ENCODE measurements at regions not wholly inside any gene's neighbourhood (a gene's known extent, or its start where the extent isn't known, plus 50 kb on each side); places are given as distances from the start of the nearest gene placed in this dataset.
"Not testable (repeated sequence)": the region's sequence is repeated elsewhere in the genome, so short reads cannot be mapped to it uniquely, and the experiment has no call there.

DNA sequence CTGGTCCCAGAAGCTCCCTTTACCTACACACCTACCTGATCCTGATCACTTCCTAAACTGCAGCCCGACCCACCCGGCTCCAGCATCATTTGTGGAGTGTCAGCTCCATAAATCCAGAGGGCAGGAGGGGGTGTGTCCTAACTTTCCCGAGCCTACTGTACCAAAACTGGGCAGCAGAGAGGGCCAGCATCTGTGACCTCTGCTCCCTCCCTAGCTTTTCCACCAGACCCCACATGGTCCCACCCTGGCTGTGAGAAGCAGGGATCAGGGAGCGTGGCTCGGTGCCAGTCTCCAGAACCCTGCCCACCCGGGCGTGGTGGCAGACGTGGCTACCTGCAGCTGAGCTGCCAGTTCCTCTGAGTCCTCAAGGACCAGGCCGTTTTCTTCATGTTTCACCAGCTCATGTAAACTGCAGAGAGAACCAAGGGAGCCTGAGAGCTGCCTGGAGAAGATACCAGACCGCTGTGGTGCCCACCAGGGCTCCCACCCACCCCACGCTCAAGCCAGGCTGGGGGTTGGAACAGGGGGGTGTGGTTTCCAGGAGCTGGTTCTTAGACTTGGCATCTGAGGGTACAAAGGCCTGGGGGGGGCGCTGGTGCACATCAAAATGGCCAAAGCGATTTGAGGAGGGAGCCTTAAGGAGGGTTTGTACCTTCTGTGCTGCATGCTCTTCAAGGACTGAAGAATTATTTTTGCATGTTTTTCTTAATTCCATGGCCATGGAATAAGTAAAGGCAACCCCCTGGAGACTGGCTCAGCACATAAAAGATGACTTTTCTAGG lies 76.7 kb upstream of the DRD5 start:
- DNase-seq = no peak

DNA sequence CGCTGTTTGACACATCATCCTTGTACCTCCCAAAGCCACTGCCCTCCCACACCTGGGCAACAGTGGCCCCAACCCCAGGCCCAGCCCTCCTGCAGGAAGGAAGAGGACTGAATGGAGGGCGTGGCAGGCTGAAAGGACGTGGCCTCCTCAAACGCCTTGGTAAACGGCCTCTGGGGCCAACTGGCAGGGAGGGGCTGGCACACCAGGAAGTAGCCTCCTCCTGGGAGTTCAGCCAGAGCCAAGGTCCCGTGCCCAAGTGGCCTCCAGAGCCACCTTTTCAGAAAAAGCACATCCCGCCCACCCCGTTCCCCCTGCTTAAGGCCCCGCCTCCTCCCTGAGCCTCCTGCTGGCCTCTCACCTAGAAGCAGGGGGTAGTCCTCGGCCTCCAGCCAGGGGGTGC lies 74.2 kb upstream of the DRD5 start:
- not testable (repeated sequence) for DNase-seq

DNA sequence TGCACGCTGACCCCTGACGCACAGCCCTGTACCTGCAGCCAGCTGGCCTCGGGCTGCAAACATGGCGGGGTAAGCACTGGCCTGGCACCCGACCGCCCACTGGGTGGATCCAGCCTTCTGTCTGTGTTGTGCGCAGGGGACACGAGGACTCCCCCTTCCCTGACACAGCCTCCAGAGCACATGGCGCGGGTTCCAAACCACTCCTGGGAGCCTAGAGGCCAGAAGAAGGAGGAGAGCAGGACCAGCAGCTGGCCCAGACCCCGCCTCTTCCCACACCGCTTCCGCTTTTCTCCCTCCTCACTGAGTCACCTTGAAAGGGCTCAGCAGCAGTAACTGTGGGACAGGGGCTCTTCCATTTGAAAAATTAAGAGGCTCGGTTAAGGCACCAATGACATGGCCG lies 73.5 kb upstream of the DRD5 start:
- not testable (repeated sequence) for DNase-seq

DNA sequence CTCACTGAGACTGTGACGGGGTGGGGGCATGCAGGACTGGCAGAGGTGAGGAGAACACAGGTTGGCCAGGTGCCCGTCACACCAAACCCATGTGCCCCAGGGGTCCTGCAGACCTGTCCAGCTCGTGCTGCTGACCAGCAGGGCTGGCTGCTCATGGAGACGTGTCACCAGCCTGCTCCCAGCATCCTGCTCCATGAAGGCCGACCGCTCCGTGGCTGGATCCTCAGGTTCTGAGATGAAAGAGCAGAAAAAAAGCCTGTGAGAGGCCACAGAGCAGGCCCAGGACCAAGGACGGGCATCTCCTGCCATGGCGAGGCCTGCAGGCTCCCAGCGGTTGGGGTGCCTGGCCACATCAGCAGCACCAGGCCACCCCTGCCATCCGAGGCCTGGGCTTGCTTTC lies 71.7 kb upstream of the DRD5 start:
- DNase-seq = no peak

DNA sequence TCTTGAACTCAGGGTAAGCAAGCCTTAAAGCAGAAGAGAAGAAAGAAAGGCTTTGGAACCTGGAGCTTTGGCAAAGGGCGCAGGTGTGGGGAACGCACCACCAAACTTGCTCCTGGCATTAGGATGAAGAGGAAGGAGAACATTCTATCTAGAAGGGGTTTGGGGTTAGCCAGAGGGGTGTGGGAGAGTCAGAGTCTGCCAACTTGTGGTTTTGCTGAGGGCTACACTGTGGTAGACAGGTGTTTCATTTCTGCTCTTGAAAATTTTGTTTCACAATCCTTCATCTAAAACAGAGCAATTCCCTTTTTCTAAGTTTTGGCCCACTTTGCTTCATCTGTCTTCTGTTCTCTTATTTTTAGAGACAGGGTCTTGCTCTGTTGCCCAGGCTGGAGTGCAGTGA lies 66.2 kb upstream of the DRD5 start:
- not testable (repeated sequence) for DNase-seq

DNA sequence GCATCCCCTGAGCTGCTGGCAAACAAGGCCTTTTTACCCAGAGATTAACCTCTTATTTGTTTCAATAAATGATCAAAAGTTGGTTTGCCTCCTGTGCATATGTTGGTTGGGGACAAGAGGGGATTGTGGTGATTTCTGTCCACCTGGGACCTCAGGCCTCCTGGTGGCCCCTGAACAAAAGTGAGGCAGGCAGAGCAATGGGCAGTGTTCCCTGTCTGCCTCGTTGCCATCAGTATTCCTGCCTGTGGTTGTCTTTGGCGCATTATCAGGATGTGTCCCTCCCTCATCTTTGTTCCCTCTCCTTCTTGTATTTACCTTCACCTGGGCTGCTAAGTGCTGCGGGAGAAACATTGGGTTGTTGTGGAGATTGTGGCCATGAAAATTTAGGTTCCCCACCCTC lies 65.3 kb upstream of the DRD5 start:
- no peak for DNase-seq

DNA sequence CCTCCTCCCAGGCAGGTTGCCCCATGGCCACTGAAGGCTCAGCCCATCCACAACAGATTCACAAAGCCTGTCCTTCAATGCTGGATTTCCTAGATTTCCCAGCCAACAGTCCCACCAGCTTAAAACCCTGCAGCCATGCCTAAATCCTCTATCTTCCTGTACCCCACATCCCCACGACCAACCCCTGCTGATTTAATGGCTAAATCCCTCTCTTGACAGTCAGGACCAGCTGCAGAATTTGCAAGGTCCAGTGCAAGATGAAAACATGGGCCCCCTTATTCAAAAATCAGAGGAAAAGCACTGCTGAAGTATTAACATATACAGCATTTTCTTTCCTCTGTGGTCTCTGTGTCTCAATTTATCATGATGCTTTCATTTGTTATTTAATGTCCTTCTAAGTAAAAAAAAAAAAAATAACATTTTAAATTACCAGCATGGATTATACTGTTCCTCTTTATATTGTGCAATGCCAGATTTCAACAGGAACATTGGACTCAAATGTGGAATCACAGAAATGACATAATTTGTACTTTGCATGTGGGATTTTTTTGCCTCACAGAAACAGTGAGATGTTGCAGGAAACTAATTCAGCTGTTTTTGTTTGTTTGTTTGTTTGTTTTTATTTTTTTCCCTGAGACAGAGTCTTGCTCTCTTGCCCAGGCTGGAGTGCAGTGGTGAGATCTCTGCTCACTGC lies 63.0 kb upstream of the DRD5 start:
- DNase-seq = not testable (repeated sequence)

DNA sequence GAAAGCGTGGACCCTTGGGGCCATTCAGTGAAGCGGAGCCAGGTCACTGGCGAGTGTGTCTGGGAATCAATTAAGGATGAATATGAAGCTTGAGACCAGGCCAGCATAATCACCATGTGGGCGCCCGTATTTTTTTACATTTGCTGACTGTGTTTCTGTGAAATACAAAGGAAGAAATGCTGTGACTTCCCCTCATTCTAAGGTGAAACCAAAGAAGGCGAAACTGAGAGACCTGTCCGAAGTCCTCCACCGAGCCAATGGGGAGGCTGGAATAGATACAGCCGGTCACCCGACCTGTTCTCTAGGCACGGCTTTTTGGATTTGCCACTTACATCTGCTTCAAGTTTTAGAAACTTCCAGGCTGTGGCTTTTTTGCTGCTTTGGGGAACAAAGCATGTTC lies 59.3 kb upstream of the DRD5 start:
- DNase-seq = not testable (repeated sequence)
